T-helper 2 cell treated with Interferon-gamma antibody and Interleukin-4, amounts not matched to agents 5 μg/mL and 100 μg/mL, for 36 hours (primary cell): ENCODE measurements at regions not wholly inside any gene's neighbourhood (a gene's known extent, or its start where the extent isn't known, plus 50 kb on each side); places are given as distances from the start of the nearest gene placed in this dataset.

Experiments used
- DNase-seq: peaks from one replicate; pipeline ENCODE4 v3.0.0; 2021; ENCODE audit warnings: low spot score
- H3K27ac Mint-ChIP-seq: one replicate; pipeline ENCODE4 v1.8.0; 2021; ENCODE audit warnings: mild to moderate bottlenecking, mixed read lengths
- H3K27me3 Mint-ChIP-seq: one replicate; pipeline ENCODE4 v1.8.0; 2021; ENCODE audit warnings: low read depth, mixed read lengths
- H3K36me3 Mint-ChIP-seq: one replicate; pipeline ENCODE4 v1.8.0; 2021; ENCODE audit warnings: low read depth, mixed read lengths
- H3K4me1 Mint-ChIP-seq: one replicate; pipeline ENCODE4 v1.8.0; 2021; ENCODE audit warnings: low read depth, mixed read lengths
- H3K4me3 Mint-ChIP-seq: one replicate; pipeline ENCODE4 v1.8.0; 2022; ENCODE audit warnings: mild to moderate bottlenecking, moderate library complexity, mixed read lengths
- H3K9me3 Mint-ChIP-seq: one replicate; pipeline ENCODE4 v1.8.0; 2021; ENCODE audit warnings: mixed read lengths

DNA sequence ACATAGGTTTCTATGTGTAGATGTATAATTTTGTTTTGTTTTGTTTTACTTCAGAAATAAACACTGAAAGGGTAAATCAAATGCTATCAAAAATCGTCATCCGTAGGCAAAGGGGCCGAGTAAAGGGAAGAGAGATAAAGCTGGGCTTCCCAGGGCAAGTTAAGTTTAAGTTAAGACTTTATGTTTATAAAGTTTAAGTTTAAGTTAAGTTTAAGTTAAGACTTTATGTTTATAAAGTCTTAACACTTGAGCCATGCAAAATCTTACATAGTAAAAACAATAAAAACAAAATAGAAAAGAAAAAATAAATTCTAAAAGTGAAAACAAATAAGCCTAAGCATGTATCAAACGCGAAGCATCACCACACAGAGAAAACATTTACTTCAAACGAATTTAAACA is 216.1 kb upstream of the SYNDIG1 start:
- H3K9me3 Mint-ChIP-seq, result no peaks in the 10 kb centered on the region
- H3K36me3 Mint-ChIP-seq, result no peaks in the 10 kb centered on the region
- H3K27me3 Mint-ChIP-seq, result peaks cover 8% of the 10 kb centered on the region
- H3K4me1 Mint-ChIP-seq, result peaks cover 3% of the 10 kb centered on the region
- DNase-seq, result no peak
- H3K27ac Mint-ChIP-seq, result no peak overlapping the region
- H3K4me3 Mint-ChIP-seq, result no peak overlapping the region

DNA sequence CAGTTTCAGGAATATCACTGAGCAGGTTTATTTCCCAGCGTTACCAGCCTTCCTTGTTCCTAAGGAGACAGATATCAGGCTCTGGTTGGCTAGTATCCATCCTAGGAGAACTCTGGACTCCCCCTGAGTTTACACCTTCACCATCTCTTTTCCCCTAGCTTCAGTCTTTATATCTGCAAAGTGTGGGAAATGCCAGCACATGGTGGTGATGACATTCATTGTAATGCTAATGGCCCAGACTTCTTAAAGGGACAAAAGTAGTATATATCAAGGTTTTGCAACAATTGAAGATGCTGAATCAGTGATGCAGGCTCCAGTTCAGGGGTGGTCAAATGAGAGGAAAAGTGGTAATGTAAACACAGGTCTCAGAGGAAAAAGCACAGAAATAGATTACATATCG is 224.3 kb upstream of the SYNDIG1 start:
- no peak overlapping the region for H3K4me3 Mint-ChIP-seq

DNA sequence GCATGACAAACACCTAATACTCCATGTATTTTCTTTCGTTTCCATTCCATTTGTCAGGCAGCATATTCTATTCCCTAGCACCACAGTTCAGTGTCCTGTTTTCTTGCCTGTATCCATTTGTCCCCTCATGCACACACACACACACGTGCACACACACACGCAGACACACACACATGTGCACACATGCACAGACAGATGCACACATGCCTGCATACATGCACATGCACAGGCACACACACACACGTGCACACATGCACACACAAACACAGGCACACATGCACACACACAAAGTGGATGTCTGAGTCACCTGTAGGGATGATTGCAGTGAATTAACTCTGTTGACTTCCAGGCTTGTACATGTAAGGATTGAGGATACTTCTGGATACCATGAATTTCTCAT is 226.7 kb upstream of the SYNDIG1 start:
- Mint-ChIP-seq H3K27ac (no peak overlapping the region), H3K36me3 (no peaks in the 10 kb centered on the region)

More for the DNA sequence above, 224.3 kb upstream of the SYNDIG1 start:
- Mint-ChIP-seq H3K9me3 (peaks cover 5% of the 10 kb centered on the region), H3K36me3 (no peaks in the 10 kb centered on the region), H3K27me3 (peaks cover 5% of the 10 kb centered on the region), H3K27ac (no peak overlapping the region), H3K4me1 (peaks cover 7% of the 10 kb centered on the region)
- DNase-seq, result no peak

DNA sequence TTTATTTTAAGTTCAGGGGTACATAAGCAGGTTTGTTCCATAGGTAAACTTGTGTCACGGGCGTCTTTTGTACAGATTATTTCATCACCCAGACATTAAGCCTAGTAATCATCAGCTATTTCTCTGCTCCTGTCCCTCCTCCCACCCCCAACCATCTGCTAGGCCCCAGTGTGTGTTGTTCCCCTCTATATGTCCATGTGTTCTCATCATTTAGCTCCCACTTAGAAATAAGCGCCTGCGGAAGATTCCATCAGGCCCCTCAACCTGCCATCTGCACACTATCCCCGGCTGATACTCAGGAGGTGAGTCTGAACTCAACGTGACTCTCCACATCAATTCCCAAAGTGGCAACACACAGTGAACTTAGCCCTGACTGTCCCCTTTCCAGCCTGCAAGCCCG is 228.0 kb upstream of the SYNDIG1 start:
- H3K4me1 Mint-ChIP-seq, result no peaks in the 10 kb centered on the region
- H3K27ac Mint-ChIP-seq, result no peak overlapping the region
- H3K4me3 Mint-ChIP-seq, result no peak overlapping the region

More for the DNA sequence above, 226.7 kb upstream of the SYNDIG1 start:
- no peak for DNase-seq
- Mint-ChIP-seq H3K4me1 (peaks cover 3% of the 10 kb centered on the region), H3K27me3 (peaks cover 12% of the 10 kb centered on the region), H3K4me3 (no peak overlapping the region), H3K9me3 (peaks cover 3% of the 10 kb centered on the region)

DNA sequence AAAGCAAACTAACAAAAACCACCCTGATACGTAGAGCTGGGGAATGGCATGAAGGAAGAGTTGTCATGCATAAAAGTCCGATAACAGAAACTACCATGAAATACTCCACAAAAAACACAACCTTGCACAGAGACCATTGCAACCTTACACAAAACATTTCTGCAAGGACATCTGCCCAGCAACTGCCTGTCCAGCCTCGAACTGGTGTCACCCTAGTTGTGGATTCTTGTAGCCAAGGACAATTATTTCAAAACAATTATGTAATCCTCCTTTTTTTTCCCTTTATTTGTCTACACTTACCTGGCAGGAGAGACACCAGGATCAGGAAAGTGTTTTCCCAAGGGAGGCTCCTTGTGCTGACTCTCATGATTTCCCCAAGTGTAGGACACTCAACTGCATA is 232.5 kb upstream of the SYNDIG1 start:
- Mint-ChIP-seq H3K4me1 (no peaks in the 10 kb centered on the region), H3K36me3 (no peaks in the 10 kb centered on the region), H3K27ac (no peak overlapping the region), H3K4me3 (no peak overlapping the region), H3K27me3 (peaks cover 12% of the 10 kb centered on the region), H3K9me3 (no peaks in the 10 kb centered on the region)
- no peak for DNase-seq

More for the DNA sequence above, 228.0 kb upstream of the SYNDIG1 start:
- H3K36me3 Mint-ChIP-seq, result no peaks in the 10 kb centered on the region
- no peak for DNase-seq
- peaks cover 14% of the 10 kb centered on the region for H3K27me3 Mint-ChIP-seq
- H3K9me3 Mint-ChIP-seq, result no peaks in the 10 kb centered on the region

DNA sequence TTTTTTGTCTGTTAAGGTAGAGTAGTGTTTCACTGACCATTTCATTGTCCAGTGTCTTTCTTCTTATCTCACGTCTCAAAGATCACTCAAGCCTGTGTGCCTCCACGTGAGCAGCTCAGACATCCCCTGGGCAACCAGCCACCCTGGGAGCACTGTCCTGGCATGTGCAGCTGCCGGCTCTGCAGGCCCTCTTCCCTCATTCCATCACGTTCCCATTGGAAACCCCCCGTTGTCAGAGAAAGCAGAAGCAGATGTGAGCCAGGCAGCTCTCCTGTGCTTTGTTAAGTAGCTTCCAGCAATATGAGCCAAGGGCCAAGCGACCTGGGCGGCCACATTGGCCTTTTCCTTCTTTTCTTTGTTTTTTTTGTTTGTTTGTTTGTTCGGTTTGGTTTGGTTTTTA is 233.2 kb upstream of the SYNDIG1 start:
- Mint-ChIP-seq H3K9me3 (no peaks in the 10 kb centered on the region), H3K27me3 (peaks cover 12% of the 10 kb centered on the region), H3K36me3 (no peaks in the 10 kb centered on the region), H3K4me1 (no peaks in the 10 kb centered on the region), H3K27ac (no peak overlapping the region), H3K4me3 (no peak overlapping the region)
- no peak for DNase-seq

DNA sequence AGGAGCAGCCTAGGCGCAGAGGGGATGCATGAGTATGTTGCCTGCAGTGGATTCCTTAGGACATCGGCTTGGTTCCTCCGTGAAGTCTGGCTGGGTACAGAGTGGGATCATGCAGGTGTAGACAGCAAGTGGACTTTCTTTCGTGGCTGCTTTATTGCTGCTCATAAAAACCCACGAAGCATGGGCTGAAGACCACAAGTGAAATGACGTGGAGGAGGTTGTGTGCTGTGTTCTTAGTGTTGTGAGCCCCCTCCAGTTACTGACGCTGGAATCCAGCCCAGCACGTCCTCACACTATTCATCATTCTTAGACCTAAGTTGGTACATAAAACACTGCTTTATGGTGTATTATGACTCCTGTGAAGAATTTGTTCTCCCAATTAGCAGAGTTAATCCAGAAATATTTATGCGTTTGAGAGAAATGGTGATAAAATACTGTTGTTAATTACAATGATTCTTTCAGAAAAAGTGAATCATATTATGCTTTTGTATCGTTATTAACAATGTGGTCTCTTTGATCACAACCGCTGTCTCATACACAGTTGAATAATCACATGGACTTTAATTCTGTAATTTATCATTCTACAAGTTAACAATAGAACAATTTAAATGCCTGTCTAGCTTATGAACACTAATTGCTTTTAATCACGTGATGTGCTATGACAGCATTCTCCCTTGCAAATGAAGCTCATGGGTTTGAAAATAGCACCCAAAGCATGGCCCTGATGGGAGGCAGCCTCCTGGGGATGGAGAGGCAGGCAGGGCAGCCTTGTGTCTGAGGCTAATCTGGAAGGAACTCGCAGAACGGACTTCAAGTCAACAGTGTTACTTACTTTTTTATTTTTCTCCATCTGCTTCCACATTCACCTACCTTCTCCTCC is 233.9 kb upstream of the SYNDIG1 start:
- no peaks in the 10 kb centered on the region for H3K4me1 Mint-ChIP-seq
- DNase-seq, result no peak
- no peaks in the 10 kb centered on the region for H3K36me3 Mint-ChIP-seq
- H3K9me3 Mint-ChIP-seq, result no peaks in the 10 kb centered on the region
- H3K27me3 Mint-ChIP-seq, result peaks cover 17% of the 10 kb centered on the region
- no peak overlapping the region for H3K4me3 Mint-ChIP-seq
- no peak overlapping the region for H3K27ac Mint-ChIP-seq

DNA sequence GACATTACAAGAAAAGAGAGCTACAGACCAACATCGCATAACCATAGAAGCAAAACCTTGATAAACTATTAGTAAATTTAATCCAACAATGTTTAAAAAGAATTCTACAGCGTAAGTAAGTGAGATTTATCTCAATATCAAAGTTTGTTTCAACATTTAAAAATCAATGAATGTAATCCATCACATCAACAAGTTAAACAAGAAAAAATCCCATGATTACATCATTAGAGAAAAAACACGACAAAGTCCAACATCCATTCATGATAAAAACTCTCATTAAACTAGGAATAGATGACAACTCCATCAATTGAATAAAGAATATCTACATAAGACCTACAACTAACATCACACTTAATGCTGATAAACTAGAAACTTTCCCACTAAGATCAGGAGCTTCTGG is 239.0 kb upstream of the GGTLC1 start:
- no peaks in the 10 kb centered on the region for H3K36me3 Mint-ChIP-seq
- no peaks in the 10 kb centered on the region for H3K9me3 Mint-ChIP-seq
- no peak overlapping the region for H3K4me3 Mint-ChIP-seq
- H3K27me3 Mint-ChIP-seq, result peaks cover 33% of the 10 kb centered on the region
- H3K4me1 Mint-ChIP-seq, result no peaks in the 10 kb centered on the region
- H3K27ac Mint-ChIP-seq, result no peak overlapping the region
- DNase-seq, result no peak

DNA sequence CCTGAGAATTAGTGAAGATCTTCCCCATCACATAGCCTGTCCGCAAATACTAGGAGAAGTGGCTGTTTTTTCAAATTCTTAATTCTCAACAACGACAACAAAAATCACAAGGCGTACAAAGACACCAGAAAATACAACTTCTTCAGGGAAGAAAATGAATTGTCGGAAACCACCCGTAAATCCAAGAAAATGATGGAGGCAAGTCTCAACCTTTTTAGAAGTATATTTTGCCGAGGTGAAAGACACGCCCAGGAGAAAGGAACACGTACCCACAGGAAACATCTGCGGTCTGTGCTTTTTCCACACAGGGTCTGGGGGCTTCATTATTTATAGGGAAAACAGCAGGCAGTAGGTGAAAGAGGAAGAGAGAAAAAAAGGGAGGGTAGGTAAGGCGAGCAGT is 223.9 kb upstream of the GGTLC1 start:
- no peaks in the 10 kb centered on the region for H3K36me3 Mint-ChIP-seq
- no peak overlapping the region for H3K27ac Mint-ChIP-seq
- no peak overlapping the region for H3K4me3 Mint-ChIP-seq
- no peak for DNase-seq
- H3K4me1 Mint-ChIP-seq, result peaks cover 4% of the 10 kb centered on the region
- H3K27me3 Mint-ChIP-seq, result peaks cover 43% of the 10 kb centered on the region
- peaks cover 20% of the 10 kb centered on the region for H3K9me3 Mint-ChIP-seq

DNA sequence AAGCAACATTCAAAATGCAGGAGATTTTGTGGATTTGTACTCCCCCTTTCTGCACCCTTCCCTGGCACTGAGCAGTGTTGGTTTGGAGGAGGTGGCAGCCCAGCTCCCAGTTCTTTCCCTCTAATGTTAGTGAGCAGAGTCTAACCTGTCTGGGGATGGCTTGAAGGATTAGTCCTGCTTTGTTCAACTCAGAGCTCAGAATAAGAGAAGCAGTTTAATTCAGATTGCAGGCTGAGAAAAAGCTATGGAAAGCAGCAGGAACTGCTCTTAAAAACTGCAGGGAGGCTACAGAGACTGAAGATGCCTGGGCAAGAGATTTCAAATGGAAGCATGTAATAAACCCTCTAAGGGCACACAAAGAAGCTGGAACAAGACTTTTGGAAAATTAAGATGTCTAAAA is 223.4 kb upstream of the GGTLC1 start:
- Mint-ChIP-seq H3K4me1 (peaks cover 4% of the 10 kb centered on the region), H3K4me3 (no peak overlapping the region), H3K27me3 (peaks cover 40% of the 10 kb centered on the region), H3K27ac (no peak overlapping the region), H3K9me3 (peaks cover 19% of the 10 kb centered on the region), H3K36me3 (no peaks in the 10 kb centered on the region)
- no peak for DNase-seq

DNA sequence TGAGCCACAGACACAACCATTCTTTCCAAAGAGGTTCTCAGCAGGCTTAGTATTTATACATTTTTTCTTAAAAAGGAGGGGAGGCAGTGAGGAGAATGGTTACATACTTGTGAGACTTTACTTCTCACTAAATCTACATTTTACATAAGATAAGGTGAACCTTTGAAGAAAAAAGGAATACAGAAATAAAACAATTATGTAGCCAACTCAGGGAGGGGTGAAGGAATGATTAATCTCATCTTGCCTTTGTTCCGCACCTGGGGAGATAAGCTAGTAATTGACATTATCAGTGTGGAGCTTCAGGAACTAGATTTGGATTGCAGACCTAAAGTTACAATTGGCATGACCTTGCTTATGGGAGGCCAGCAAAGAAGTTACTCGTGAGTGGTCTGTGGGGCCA is 221.8 kb upstream of the GGTLC1 start:
- no peak overlapping the region for H3K27ac Mint-ChIP-seq
- peaks cover 4% of the 10 kb centered on the region for H3K4me1 Mint-ChIP-seq
- peaks cover 13% of the 10 kb centered on the region for H3K9me3 Mint-ChIP-seq
- peaks cover 33% of the 10 kb centered on the region for H3K27me3 Mint-ChIP-seq
- DNase-seq, result no peak
- no peak overlapping the region for H3K4me3 Mint-ChIP-seq
- no peaks in the 10 kb centered on the region for H3K36me3 Mint-ChIP-seq

DNA sequence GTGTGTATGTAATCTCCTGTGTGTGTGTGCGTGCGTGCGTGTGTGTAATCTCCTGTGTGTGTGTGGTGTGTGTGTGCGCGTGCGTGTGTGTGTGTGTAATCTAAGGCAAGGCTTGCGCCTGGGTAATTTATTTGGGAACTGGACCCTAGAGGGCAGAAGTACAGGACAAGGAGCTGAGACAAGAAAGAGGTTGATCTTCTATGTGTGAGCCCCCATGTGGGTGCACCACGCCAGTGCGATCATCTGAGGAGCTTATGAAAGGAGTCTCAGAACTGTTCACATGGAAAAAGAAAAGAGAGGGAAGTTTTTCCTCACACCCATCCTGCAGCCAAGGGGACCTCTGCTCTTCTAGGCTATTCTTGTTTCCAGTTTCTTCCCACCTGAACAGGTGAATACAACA is 220.1 kb upstream of the GGTLC1 start:
- peaks cover 25% of the 10 kb centered on the region for H3K27me3 Mint-ChIP-seq
- no peak overlapping the region for H3K27ac Mint-ChIP-seq
- no peaks in the 10 kb centered on the region for H3K36me3 Mint-ChIP-seq
- peaks cover 13% of the 10 kb centered on the region for H3K9me3 Mint-ChIP-seq
- no peak overlapping the region for H3K4me3 Mint-ChIP-seq
- H3K4me1 Mint-ChIP-seq, result peaks cover 6% of the 10 kb centered on the region
- no peak for DNase-seq

DNA sequence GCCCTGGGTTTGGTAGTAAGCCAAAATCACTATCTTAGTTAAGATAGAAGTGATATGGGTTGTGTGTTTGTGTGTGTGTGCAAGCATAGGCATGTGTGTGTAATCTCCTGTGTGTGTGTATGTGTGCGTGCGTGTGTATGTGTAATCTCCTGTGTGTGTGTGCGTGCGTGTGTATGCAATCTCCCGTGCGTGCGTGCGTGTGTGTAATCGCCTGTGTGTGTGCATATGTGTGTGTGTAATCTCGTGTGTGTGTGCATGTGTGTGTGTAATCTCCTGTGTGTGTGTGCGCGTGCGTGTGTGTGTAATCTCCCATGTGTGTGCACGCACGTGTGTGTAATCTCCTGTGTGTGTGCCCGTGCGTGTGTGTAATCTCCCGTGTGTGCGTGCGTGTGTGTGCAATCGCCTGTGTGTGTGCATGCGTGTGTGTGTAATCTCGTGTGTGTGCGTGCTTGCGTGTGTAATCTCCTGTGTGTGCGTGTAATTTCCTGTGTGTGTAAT is 219.3 kb upstream of the GGTLC1 start:
- Mint-ChIP-seq H3K9me3 (peaks cover 13% of the 10 kb centered on the region), H3K4me3 (no peak overlapping the region), H3K27ac (no peak overlapping the region), H3K36me3 (no peaks in the 10 kb centered on the region), H3K4me1 (peaks cover 6% of the 10 kb centered on the region), H3K27me3 (peaks cover 19% of the 10 kb centered on the region)
- DNase-seq, result no peak

DNA sequence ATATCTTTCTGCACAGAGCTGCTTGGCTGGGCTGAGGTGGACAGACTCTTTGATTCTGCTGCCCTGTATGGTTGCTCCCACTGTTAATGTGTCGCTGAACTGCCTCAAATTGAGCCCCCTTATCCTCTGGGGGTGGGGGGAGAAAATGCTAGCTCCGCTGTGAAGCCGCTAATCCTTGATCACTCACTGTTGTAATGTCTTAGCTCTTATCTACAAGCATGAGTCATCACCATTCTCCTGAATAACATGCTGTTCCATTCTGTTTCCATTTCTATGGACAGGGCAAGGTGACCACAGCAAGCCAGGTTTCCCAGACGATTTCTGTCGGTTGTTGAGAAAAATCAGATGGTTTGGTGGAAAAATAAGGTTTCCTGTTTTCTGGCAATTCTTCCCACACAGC is 218.4 kb upstream of the GGTLC1 start:
- Mint-ChIP-seq H3K4me1 (peaks cover 2% of the 10 kb centered on the region), H3K9me3 (peaks cover 13% of the 10 kb centered on the region), H3K4me3 (no peak overlapping the region), H3K27ac (no peak overlapping the region), H3K36me3 (no peaks in the 10 kb centered on the region), H3K27me3 (peaks cover 11% of the 10 kb centered on the region)
- no peak for DNase-seq
